HepG2 (cell line): ENCODE measurements at regions not wholly inside any gene's neighbourhood (a gene's known extent, or its start where the extent isn't known, plus 50 kb on each side); places are given as distances from the start of the nearest gene placed in this dataset.

Source experiments
- HOXA7 ChIP-seq: sonication (generic); formaldehyde crosslinking; IDR thresholded peaks from 2 replicates; pipeline ENCODE4 v1.8.1; 2022; ENCODE audit warnings: mild to moderate bottlenecking, missing genetic modification reagents, moderate library complexity
- KDM5A ChIP-seq: fragments of 200-600 bp; sonication (generic); IDR thresholded peaks from 2 replicates; pipeline ENCODE4 v1.7.0; 2018; ENCODE audit warnings: antibody characterized with exemption, mild to moderate bottlenecking, low read length, borderline replicate concordance
- MATR3 ChIP-seq: sonication (generic); formaldehyde crosslinking; IDR thresholded peaks from 2 replicates; pipeline ENCODE4 v1.4.0; 2020; ENCODE audit warnings: missing genetic modification reagents
- MBNL3 ChIP-seq: fragments of 250-450 bp; sonication (Bioruptor Pico); conservative IDR thresholded peaks from 2 replicates; pipeline ENCODE4 v1.8.0; 2022; ENCODE audit warnings: mild to moderate bottlenecking, inconsistent platforms
- TEAD3 ChIP-seq: optimal IDR thresholded peaks from 2 replicates; pipeline ENCODE3; 2016; ENCODE audit warnings: borderline replicate concordance
- ZNF354B ChIP-seq: sonication (generic); formaldehyde crosslinking; IDR thresholded peaks from 2 replicates; pipeline ENCODE4 v1.8.0; 2022; ENCODE audit warnings: mild to moderate bottlenecking, missing genetic modification reagents
- ZNF501 ChIP-seq: sonication (generic); formaldehyde crosslinking; IDR thresholded peaks from 2 replicates; pipeline ENCODE4 v1.5.1; 2020; ENCODE audit warnings: mild to moderate bottlenecking, moderate library complexity, missing genetic modification reagents
- TF ChIP-seq, protein P1 (sequence below): sonication (generic); formaldehyde crosslinking; IDR thresholded peaks from 2 replicates; pipeline ENCODE4; 2020; ENCODE audit warnings: missing genetic modification reagents, mild to moderate bottlenecking, borderline replicate concordance
- TF ChIP-seq, protein P2 (sequence below): sonication (generic); formaldehyde crosslinking; IDR thresholded peaks from 2 replicates; pipeline ENCODE4 v1.4.0; 2020; ENCODE audit warnings: missing genetic modification reagents, borderline replicate concordance
- TF ChIP-seq, protein P3 (sequence below): sonication (generic); formaldehyde crosslinking; IDR thresholded peaks from 2 replicates; pipeline ENCODE4 v1.4.0; 2020; ENCODE audit warnings: missing genetic modification reagents

DNA sequence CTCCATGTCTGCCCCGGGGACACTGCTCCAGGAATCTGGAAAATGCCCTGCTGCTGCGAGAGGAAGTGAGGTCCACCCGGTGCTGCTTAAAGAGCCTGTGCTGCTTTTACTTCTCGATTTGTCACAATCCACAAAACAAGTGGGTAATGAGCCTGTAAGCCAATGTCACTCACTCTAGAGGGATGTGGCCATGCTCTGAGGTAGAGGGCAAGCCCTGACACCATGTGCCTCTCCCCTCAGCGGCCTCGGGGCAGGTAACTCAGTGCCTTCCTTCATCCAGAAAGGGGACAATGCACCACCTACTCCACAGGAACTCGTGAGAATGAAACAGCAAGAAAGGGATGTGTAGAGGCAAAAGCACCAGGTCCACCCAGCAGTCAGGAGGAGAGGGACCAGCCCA, 106.2 kb downstream of the TUBA3C start (continued):
- TF ChIP-seq, protein P1, sequence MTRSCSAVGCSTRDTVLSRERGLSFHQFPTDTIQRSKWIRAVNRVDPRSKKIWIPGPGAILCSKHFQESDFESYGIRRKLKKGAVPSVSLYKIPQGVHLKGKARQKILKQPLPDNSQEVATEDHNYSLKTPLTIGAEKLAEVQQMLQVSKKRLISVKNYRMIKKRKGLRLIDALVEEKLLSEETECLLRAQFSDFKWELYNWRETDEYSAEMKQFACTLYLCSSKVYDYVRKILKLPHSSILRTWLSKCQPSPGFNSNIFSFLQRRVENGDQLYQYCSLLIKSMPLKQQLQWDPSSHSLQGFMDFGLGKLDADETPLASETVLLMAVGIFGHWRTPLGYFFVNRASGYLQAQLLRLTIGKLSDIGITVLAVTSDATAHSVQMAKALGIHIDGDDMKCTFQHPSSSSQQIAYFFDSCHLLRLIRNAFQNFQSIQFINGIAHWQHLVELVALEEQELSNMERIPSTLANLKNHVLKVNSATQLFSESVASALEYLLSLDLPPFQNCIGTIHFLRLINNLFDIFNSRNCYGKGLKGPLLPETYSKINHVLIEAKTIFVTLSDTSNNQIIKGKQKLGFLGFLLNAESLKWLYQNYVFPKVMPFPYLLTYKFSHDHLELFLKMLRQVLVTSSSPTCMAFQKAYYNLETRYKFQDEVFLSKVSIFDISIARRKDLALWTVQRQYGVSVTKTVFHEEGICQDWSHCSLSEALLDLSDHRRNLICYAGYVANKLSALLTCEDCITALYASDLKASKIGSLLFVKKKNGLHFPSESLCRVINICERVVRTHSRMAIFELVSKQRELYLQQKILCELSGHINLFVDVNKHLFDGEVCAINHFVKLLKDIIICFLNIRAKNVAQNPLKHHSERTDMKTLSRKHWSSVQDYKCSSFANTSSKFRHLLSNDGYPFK = no peak
- TF ChIP-seq KDM5A (no peak), ZNF501 (no peak), HOXA7 (CRISPR knock-in tag) (no peak), MBNL3 (CRISPR knock-in tag) (no peak), ZNF354B (CRISPR knock-in tag) (no peak), MATR3 (CRISPR knock-in tag) (no peak), TEAD3 (CRISPR knock-in tag) (no peak)
- TF ChIP-seq, protein P2, sequence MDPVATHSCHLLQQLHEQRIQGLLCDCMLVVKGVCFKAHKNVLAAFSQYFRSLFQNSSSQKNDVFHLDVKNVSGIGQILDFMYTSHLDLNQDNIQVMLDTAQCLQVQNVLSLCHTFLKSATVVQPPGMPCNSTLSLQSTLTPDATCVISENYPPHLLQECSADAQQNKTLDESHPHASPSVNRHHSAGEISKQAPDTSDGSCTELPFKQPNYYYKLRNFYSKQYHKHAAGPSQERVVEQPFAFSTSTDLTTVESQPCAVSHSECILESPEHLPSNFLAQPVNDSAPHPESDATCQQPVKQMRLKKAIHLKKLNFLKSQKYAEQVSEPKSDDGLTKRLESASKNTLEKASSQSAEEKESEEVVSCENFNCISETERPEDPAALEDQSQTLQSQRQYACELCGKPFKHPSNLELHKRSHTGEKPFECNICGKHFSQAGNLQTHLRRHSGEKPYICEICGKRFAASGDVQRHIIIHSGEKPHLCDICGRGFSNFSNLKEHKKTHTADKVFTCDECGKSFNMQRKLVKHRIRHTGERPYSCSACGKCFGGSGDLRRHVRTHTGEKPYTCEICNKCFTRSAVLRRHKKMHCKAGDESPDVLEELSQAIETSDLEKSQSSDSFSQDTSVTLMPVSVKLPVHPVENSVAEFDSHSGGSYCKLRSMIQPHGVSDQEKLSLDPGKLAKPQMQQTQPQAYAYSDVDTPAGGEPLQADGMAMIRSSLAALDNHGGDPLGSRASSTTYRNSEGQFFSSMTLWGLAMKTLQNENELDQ (CRISPR knock-in tag) = no peak
- TF ChIP-seq, protein P3, sequence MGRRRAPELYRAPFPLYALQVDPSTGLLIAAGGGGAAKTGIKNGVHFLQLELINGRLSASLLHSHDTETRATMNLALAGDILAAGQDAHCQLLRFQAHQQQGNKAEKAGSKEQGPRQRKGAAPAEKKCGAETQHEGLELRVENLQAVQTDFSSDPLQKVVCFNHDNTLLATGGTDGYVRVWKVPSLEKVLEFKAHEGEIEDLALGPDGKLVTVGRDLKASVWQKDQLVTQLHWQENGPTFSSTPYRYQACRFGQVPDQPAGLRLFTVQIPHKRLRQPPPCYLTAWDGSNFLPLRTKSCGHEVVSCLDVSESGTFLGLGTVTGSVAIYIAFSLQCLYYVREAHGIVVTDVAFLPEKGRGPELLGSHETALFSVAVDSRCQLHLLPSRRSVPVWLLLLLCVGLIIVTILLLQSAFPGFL (CRISPR knock-in tag) = no peak
